ENCODE measurements at regions not wholly inside any gene's neighbourhood (a gene's known extent, or its start where the extent isn't known, plus 50 kb on each side); places are given as distances from the start of the nearest gene placed in this dataset.

GRCh38 chr12:67388331-67389138, 119.4 kb downstream of the CAND1 start:
- Histone ChIP-seq H3K4me1 (no peaks in the 10 kb centered on the region), H3K36me3 (no peaks in the 10 kb centered on the region), H3K27me3 (no peaks in the 10 kb centered on the region), H3K4me3 (no peak overlapping the region), H3K27ac (no peak overlapping the region), H3K9me3 (no peaks in the 10 kb centered on the region)
- TF ChIP-seq POLR2AphosphoS5 (IDR thresholded peaks at IDR 0.05; ENCODE audit: insufficient read depth in 1 of 2, low read depth in 1 of 2) (no peak), POLR2A (IDR thresholded peaks at IDR 0.05) (no peak), CTCF (IDR thresholded peaks at IDR 0.05) (no peak)
- intact Hi-C loops (cut with DNase I), result no loop called here
- DNase-seq (ENCODE audit: extremely low spot score in 2 of 2), result no peak

GRCh38 chr12:67390273-67390672, 121.1 kb downstream of the CAND1 start:
- intact Hi-C loops (cut with DNase I), result no loop called here
- TF ChIP-seq POLR2A (IDR thresholded peaks at IDR 0.05) (no peak), POLR2AphosphoS5 (IDR thresholded peaks at IDR 0.05; ENCODE audit: insufficient read depth in 1 of 2, low read depth in 1 of 2) (no peak), CTCF (IDR thresholded peaks at IDR 0.05) (no peak)
- no peak overlapping the region for H3K4me3 ChIP-seq

DNA sequence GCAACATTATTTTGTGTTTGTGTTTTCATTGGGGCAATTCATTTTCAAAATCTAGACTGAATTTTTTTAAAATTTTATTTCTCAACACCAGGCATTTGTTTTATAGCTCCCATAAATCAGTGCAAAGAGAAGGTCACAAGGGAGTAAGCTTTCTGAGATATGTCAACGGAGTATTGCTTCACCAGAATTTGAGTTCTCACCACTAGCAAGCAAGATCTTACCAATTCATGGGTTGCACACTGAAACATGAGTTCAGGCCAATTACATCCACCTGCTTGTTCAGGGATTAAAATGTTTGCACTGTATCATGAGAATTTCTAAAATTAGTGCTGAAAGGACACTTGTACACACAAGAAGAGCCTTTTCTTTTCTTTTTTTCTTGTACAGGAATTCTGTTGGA, 121.9 kb downstream of the CAND1 start:
- no peaks in the 10 kb centered on the region for H3K36me3 ChIP-seq
- intact Hi-C loops (cut with DNase I), result no loop called here
- no peak overlapping the region for H3K27ac ChIP-seq
- no peaks in the 10 kb centered on the region for H3K27me3 ChIP-seq
- no peak overlapping the region for H3K4me3 ChIP-seq
- no peaks in the 10 kb centered on the region for H3K4me1 ChIP-seq
- no peak for DNase-seq (ENCODE audit: extremely low spot score in 2 of 2)
- H3K9me3 ChIP-seq, result no peaks in the 10 kb centered on the region
- no peak for TF ChIP-seq POLR2A (IDR thresholded peaks at IDR 0.05)
- no peak for TF ChIP-seq POLR2AphosphoS5 (IDR thresholded peaks at IDR 0.05; ENCODE audit: insufficient read depth in 1 of 2, low read depth in 1 of 2)

More at GRCh38 chr12:67390273-67390672, 121.1 kb downstream of the CAND1 start:
- no peaks in the 10 kb centered on the region for H3K27me3 ChIP-seq
- H3K9me3 ChIP-seq, result no peaks in the 10 kb centered on the region
- H3K27ac ChIP-seq, result no peak overlapping the region
- no peaks in the 10 kb centered on the region for H3K36me3 ChIP-seq
- no peaks in the 10 kb centered on the region for H3K4me1 ChIP-seq
- DNase-seq (ENCODE audit: extremely low spot score in 2 of 2), result no peak

DNA sequence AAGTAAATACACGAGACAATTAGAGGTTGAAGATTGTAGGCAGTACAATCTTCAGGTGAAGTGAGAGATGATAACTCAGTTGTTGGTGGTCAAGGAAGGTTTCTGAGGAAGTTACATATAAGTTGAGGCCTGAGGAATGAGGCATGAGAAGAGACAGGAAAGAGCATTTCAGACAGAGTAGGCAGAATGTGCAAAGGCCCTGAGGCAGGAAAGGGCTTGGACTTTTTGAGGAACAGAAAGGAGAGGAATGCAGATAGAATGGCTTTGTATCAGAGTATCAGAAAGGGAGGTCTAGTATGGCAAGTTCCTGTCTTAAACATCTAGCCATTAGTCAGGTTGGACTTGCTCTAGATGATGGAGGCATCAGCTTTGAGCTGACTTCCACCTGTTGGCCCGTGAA, 122.5 kb downstream of the CAND1 start:
- H3K4me1 ChIP-seq, result no peaks in the 10 kb centered on the region
- H3K4me3 ChIP-seq, result no peak overlapping the region
- H3K27ac ChIP-seq, result no peak overlapping the region
- DNase-seq (ENCODE audit: extremely low spot score in 2 of 2), result no peak
- H3K36me3 ChIP-seq, result no peaks in the 10 kb centered on the region
- TF ChIP-seq CTCF (IDR thresholded peaks at IDR 0.05) (no peak), POLR2AphosphoS5 (IDR thresholded peaks at IDR 0.05; ENCODE audit: insufficient read depth in 1 of 2, low read depth in 1 of 2) (no peak), POLR2A (IDR thresholded peaks at IDR 0.05) (no peak)
- intact Hi-C loops (cut with DNase I), result no loop called here
- no peaks in the 10 kb centered on the region for H3K27me3 ChIP-seq
- H3K9me3 ChIP-seq, result no peaks in the 10 kb centered on the region

DNA sequence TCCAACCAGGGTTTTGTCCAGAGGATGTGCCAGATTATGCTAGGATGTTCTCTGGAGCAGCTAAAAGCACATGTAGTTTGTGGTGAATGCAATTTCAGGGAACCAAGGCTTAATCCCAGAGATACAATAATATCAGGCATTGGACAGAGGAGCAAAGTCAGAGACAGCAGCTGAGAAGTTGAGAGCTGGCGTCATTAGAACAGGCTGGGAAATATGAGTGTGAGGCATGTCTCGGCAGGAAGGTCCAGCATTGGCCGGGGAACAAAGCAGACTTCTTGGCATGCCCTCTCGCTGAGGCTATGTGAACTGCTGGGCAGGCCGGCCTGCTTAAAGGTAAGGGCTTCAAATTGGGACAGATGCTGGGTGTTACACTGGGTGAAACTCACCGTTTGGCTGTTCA, 125.4 kb downstream of the CAND1 start:
- Histone ChIP-seq H3K27ac (no peak overlapping the region), H3K4me3 (no peak overlapping the region), H3K27me3 (no peaks in the 10 kb centered on the region), H3K36me3 (no peaks in the 10 kb centered on the region), H3K4me1 (no peaks in the 10 kb centered on the region), H3K9me3 (no peaks in the 10 kb centered on the region)
- TF ChIP-seq POLR2AphosphoS5 (IDR thresholded peaks at IDR 0.05; ENCODE audit: insufficient read depth in 1 of 2, low read depth in 1 of 2) (no peak), POLR2A (IDR thresholded peaks at IDR 0.05) (no peak), CTCF (IDR thresholded peaks at IDR 0.05) (no peak)
- no peak for DNase-seq (ENCODE audit: extremely low spot score in 2 of 2)
- intact Hi-C loops (cut with DNase I), result no loop called here
